ENCODE measurements at regions not wholly inside any gene's neighbourhood (a gene's known extent, or its start where the extent isn't known, plus 50 kb on each side); places are given as distances from the start of the nearest gene placed in this dataset.

GRCh38 chr11:23956586-23956985 is 540.3 kb upstream of the LUZP2 start:
- no peak for DNase-seq (ENCODE audit: extremely low read depth, insufficient read length)
- H3K27me3 ChIP-seq (replicated peaks; ENCODE audit: control insufficient read depth, insufficient read depth, low read length) = no peaks in the 10 kb centered on the region
- H3K36me3 ChIP-seq (ENCODE audit: control insufficient read depth, insufficient read depth, low read length) = no peaks in the 10 kb centered on the region
- H3K4me3 ChIP-seq (replicated peaks; ENCODE audit: low read depth, low read length) = no peak overlapping the region
- TF ChIP-seq, protein P1, sequence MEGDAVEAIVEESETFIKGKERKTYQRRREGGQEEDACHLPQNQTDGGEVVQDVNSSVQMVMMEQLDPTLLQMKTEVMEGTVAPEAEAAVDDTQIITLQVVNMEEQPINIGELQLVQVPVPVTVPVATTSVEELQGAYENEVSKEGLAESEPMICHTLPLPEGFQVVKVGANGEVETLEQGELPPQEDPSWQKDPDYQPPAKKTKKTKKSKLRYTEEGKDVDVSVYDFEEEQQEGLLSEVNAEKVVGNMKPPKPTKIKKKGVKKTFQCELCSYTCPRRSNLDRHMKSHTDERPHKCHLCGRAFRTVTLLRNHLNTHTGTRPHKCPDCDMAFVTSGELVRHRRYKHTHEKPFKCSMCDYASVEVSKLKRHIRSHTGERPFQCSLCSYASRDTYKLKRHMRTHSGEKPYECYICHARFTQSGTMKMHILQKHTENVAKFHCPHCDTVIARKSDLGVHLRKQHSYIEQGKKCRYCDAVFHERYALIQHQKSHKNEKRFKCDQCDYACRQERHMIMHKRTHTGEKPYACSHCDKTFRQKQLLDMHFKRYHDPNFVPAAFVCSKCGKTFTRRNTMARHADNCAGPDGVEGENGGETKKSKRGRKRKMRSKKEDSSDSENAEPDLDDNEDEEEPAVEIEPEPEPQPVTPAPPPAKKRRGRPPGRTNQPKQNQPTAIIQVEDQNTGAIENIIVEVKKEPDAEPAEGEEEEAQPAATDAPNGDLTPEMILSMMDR (IDR thresholded peaks at IDR 0.05; ENCODE audit: insufficient read depth, low read length, poor library complexity, severe bottlenecking) = no peak

- DNase-seq (ENCODE audit: extremely low read depth, insufficient read length) = no peak
- no peaks in the 10 kb centered on the region for H3K36me3 ChIP-seq (ENCODE audit: control insufficient read depth, insufficient read depth, low read length)
- no peak overlapping the region for H3K4me3 ChIP-seq (replicated peaks; ENCODE audit: low read depth, low read length)
- TF ChIP-seq, protein P1 (IDR thresholded peaks at IDR 0.05; ENCODE audit: insufficient read depth, low read length, poor library complexity, severe bottlenecking) = no peak
- H3K27me3 ChIP-seq (replicated peaks; ENCODE audit: control insufficient read depth, insufficient read depth, low read length) = no peaks in the 10 kb centered on the region
Measured at GRCh38 chr11:23957314-23957713, 539.5 kb upstream of the LUZP2 start.

DNA sequence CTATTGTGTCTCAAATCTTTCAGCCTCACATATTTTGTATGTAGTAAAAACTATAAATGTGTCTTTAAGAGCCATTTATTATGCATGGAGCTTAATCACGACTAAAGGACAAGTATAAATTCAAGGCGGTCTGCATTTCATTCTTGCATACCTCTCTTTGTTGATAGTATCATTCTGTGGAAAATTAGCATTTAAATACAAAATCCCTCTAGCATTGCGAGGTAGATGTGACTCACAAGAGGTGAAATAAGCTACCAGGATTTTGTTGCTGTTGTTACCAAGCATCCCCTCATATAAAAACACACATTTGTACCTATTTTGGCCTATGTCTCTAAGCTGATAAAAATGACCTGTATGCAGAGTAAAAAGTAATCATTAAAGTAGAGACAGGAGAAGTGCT is 537.4 kb upstream of the LUZP2 start:
- Histone ChIP-seq H3K36me3 (ENCODE audit: control insufficient read depth, insufficient read depth, low read length) (no peaks in the 10 kb centered on the region), H3K27me3 (replicated peaks; ENCODE audit: control insufficient read depth, insufficient read depth, low read length) (no peaks in the 10 kb centered on the region), H3K4me3 (replicated peaks; ENCODE audit: low read depth, low read length) (no peak overlapping the region)
- DNase-seq (ENCODE audit: extremely low read depth, insufficient read length) = no peak
- TF ChIP-seq, protein P1 (IDR thresholded peaks at IDR 0.05; ENCODE audit: insufficient read depth, low read length, poor library complexity, severe bottlenecking) = no peak

DNA sequence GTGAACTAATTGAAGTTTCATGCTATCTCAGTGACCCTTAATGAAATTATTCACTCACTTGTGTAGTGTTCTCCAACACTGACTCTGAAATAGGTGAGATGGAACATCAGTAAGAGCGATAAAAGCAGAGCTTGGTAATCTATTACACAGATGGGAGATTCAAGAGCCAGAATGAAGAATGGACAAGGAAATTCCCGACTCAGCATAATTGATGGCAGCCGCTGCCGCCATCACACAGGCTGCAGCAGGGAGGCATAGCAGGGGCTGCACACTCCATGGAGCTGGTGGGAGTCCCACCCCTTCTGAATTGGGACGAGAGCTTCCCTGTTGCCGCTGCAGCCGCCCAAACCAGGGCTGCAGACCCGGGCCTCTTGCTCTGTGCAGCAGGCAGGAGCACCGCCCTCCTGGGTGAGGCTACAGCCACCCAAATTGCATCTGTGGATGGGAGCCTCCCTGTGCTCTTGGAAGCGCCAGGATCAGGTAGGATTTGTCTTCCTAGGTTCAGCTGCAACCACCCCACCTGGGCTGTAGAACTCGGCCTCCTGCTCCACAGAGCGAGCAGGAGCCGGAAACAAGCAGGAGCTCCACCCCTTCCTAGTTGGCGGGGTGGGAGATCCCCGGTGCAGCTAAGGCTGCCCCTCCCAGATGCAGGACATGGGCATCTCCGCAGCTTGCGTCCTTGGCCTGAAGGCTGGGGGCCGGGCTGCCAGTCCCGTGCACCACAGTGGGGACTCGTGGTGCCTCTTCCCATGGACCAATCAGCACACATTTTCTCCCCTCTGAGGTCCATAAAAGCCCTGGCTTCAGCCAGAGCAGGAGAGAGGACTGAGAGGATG is 535.1 kb upstream of the LUZP2 start:
- Histone ChIP-seq H3K27me3 (replicated peaks; ENCODE audit: control insufficient read depth, insufficient read depth, low read length) (no peaks in the 10 kb centered on the region), H3K36me3 (ENCODE audit: control insufficient read depth, insufficient read depth, low read length) (no peaks in the 10 kb centered on the region), H3K4me3 (replicated peaks; ENCODE audit: low read depth, low read length) (no peak overlapping the region)
- DNase-seq (ENCODE audit: extremely low read depth, insufficient read length) = no peak
- TF ChIP-seq, protein P1 (IDR thresholded peaks at IDR 0.05; ENCODE audit: insufficient read depth, low read length, poor library complexity, severe bottlenecking) = no peak

GRCh38 chr11:23973244-23973643 is 523.6 kb upstream of the LUZP2 start:
- Histone ChIP-seq H3K4me3 (replicated peaks; ENCODE audit: low read depth, low read length) (no peak overlapping the region), H3K36me3 (ENCODE audit: control insufficient read depth, insufficient read depth, low read length) (no peaks in the 10 kb centered on the region), H3K27me3 (replicated peaks; ENCODE audit: control insufficient read depth, insufficient read depth, low read length) (no peaks in the 10 kb centered on the region)
- TF ChIP-seq, protein P1 (IDR thresholded peaks at IDR 0.05; ENCODE audit: insufficient read depth, low read length, poor library complexity, severe bottlenecking) = no peak
- no peak for DNase-seq (ENCODE audit: extremely low read depth, insufficient read length)

Measured in GM06990 (cell line).